ENCODE measurements at regions not wholly inside any gene's neighbourhood (a gene's known extent, or its start where the extent isn't known, plus 50 kb on each side); places are given as distances from the start of the nearest gene placed in this dataset.
"Not testable (repeated sequence)": the region's sequence is repeated elsewhere in the genome, so short reads cannot be mapped to it uniquely, and the experiment has no call there.

DNA sequence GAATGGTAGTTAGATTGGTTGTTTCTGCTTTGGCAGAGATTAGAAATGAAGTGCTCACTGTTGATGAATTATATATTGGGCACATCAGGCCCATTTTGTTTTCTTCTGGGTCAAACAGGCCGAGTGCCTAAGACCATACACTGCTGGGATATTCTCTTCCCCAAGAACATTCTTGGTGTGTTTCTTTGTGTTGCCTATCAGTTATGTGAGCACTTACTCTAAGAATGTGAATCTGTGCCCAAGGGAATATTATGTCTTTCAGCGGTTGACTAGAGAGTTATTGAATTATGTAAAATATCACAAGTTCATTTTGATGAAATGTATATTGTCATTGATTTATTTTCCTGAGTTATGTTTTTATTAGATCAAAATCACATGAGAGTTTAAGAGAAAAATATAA, 255.5 kb upstream of the SMIM30 start:
- DNase-seq, result no peak

DNA sequence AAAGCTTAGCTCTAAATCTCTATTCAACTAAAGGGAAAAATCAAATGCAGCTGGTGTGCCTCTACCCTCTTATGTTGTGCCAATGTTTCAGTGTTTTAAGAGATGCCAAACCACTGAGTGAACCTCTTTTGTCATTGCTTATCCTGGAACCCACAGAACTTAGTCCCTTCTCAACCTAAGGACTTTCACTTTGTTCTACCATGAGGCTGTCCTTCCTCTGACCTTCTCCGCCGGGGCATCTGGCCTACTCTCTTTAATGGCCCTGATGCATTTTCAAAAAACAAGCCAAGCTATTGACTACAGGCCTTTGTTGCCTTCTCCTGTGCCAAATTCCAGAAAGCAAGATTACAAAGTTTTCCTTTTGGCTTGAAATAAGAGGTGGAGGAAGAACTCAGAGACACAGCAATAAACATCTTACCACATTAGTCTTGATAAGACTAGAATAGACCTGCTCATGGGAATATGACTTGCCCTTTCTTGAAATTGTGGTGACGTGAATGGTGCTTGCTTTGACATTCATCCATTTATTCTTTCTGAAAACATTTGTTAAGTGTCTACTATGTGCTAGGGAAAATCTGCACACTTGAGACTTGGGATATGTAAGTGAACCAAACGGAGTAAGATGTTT, 253.2 kb upstream of the SMIM30 start:
- no peak for DNase-seq

DNA sequence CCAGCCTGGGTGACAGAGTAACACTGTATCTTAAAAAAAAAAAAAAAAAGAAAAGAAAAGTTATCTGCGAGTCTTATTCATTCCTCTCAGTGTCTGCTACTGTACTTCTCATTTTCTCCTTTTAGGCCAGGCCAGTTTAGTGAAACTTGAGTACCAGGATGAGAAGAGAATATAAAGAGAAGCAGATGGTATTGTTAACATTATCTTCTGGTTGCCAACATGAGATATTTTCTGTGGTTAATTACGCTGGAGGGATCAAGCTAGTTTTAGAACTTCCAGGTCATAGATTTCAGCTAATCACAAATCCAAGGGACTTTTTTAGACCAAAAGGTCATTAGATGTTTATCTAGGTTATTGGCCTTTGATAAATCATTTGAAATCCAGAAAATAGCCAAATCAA, 252.6 kb upstream of the SMIM30 start:
- DNase-seq, result no peak

DNA sequence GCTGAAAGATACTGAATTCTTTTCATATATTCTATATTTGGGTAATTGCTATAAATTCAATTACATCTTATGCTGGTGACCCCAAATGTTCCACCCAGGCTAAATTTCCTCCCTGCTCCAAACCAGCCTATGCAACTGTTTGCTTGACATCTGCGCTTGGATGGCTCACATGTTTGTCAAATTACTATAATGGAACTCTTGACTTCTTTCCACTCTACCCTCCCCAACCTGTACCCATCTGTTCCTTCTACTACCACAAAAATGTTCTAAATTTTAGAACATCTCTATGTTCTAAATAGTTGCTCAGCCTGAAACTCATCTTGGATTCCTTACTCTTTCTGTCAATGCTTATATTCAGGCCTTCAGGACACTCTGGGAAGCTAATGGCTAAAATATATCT, 249.9 kb upstream of the SMIM30 start:
- DNase-seq, result no peak

DNA sequence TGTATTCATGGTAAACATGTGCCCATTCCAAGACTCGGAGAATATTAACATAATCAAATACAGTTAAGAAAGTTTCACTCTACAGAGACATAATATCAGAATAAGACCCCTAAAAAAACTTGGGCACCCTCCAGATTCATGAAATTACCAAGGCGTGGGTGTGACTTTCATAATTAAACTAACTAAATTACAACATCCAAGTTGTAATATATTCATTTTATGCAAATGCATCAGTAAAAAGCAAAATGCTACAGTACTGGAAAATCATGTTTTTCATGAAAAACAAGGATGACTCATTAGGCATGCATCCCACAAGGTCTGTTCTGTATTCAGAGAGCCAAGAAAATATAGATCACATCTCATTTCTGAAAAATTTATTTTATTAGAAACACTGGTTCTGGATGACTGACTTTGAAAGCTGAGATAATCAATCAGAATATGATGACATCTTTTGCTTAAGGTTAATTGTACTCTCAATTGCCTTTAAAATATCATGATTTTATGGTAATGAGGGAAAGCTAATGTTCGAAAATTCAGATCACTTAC, 248.8 kb upstream of the SMIM30 start:
- no peak for DNase-seq

DNA sequence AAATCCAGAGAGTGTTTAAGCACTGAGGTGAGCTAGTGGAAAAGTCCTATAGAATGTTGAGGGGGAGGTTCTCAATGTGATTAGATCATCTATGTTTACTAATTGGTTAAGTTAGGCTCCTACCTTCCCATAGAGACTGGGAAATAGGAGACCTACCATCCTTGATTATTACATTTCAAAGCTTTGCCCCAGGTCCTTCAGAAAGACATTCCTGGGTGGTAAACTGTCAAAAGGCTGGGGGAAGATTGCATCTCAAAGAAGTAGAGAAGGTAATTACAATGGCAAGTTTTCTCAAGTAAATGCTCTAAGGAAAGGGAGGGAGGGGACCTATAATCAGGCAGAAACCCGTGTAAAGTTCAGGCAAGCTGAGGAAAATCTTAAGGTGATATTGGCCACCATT, 247.8 kb upstream of the SMIM30 start:
- no peak for DNase-seq

DNA sequence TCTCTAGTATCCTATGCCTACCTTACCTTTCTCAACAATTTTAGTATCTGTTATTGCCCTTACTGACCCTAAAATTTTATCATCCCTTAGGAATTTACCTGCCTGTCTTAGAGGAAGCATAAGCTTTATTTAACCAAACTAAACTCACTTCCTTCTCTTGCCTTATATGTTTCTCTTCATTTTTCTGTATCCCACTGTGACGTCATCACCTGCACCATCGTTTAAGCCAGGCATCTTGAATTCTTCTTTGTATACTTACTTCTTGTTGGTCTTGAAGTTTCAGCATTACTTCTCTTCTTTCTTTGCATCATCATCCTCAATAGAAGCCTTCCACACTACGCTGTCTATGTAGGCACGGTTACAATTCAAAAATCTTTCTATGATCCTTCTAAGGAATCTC, 231.0 kb upstream of the SMIM30 start:
- no peak for DNase-seq

DNA sequence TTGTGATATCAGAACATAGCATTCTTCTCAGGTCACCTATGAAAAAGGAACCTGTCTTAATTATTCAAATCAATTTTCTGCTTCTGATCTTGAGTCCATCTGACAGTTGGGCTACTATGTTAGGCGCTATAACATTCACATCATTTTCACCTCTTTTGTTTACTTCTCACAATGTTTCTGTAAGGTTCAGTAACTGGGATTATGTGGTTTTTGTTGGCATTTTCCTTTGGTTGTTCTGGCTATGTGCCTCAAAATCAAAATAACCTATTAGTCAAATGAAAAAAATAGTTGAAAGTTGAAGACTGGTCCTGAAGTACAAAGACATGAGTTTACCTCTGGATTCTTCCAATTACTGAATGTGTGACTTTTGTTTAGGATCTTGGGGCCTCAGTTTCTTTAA, 221.3 kb upstream of the SMIM30 start:
- no peak for DNase-seq

DNA sequence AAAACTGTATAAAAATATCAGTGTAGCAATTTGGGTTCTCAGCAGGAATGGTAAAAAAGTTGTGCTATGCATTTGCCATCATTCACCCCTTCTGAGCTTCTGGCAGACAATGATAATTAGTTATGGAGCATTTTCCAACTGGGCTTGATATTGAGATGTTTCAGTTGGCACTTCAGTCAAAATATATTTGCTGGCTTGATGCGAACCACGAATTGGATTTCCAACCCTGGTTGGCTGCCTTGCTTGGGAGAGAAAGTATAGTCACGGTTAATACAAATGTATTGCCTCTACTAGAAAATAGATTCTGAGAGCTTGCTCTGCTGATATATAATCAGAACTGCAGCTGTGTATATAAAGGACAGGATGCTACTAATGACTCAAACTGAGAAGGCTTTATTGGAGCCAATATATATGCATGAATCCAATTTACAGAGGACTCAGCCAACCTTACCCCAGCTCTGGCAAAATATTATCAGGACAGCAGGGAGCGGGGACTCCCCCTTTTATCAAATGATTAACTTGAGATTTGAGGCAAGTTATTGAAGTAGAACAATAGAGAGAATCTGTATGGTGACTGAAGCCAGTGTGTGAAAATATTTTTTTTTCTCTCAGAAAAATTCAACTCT, 219.8 kb upstream of the SMIM30 start:
- no peak for DNase-seq

DNA sequence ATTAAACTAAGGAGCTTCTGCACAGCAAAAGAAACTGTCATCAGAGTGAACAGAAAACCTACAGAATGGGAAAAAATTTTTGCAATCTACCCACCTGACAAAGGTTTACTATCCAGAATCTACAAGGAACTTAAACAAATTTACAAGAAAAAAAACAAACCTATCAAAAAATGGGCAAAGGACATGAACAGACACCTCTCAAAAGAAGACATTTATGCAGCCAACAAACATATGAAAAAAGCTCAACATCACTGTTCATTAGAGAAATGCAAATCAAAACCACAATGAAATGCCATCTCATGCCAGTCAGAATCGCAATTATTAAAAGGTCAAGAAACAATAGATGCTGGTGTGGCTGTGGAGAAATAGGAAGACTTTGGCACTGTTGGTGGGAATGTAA, 218.5 kb upstream of the SMIM30 start:
- not testable (repeated sequence) for DNase-seq

DNA sequence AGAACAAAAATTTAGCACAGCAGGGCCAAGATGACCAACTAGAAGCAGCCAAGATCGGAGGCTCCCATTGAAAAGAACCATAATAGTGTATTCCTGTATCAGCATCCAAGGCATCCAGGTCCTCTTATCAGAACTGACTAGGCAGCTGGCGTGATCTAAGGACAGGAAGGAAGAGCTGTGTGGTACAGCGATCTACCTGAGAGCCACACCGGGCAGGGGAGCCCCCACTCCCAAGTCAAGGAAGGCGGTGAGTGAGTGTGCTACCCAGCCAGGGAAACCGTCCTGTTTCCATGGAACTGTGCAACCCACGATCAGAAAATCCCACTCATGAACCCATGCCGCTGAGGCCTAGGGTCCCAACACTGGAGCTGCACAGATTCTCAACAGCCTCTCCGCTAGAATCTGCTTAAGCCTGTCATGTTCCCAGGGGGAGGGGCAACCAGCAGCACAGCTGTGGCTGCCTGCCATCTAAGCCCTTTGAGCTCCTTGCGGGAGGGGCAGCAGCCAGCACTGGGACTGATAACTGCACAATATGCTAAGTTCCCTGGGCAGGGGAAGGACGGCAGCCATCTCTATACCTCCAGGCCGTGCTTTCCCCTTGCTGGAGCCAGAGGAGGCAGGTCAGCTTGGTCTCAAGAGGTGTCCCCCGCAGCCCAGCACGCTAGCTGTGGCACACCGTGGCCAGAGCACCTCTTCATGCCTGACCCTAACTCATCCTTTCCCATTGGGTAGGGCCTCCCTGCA, 213.0 kb upstream of the SMIM30 start:
- no peak for DNase-seq

DNA sequence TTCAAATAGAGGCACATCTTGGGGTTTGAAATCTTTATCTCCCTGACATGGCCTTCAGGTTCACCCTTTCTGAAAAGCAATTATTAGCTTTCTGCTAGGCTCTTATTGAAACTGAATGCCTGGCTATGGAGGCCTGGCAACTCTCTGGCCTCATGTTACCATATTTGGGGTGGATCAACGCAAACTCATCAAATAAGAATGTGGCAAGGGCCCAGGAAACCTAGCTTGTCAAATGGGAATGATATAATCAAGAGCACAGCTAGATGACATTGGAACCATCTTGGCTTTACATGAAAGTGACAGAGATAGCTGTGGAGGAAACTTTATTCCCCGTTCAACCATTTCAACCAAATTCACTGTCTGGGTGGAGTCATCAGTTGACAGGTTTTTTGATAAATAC, 202.8 kb upstream of the SMIM30 start:
- no peak for DNase-seq

DNA sequence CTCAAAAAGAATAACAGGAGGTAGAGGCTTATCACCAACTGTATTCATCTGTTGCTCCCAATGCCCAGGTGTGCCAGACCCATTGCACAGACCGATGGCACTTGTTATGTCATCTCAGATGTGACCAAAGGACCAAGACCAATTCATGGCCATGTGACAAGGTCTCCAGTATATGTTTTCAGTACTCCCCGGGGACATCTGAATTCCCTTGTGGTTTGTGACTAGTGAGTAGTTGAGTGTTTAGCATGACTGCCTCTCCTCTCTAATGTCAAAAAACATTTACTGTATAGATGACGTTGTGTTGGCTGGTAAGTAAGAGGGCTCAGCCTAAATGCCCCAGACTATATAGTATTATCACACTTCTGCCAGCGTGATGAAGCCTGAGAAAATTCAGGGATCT, 202.1 kb upstream of the SMIM30 start:
- DNase-seq, result no peak

DNA sequence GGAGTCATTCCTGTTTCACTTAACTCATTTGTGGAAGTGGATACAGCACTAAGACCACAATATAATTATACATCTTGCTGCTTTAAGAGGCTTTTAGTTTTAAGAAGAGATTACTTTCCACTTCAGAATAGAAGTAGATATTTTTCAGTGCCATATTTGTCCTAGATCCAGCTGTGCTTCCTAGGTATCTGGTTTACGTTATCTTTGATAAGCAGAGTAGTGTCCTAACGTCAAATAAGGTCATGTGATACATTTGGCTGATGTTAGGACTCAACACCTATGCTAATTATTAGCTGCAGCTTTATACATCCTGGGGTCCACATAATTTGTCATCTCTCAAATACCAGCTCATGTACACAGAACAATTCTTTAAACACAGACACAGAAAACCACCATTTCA, 196.2 kb upstream of the SMIM30 start:
- DNase-seq, result no peak

DNA sequence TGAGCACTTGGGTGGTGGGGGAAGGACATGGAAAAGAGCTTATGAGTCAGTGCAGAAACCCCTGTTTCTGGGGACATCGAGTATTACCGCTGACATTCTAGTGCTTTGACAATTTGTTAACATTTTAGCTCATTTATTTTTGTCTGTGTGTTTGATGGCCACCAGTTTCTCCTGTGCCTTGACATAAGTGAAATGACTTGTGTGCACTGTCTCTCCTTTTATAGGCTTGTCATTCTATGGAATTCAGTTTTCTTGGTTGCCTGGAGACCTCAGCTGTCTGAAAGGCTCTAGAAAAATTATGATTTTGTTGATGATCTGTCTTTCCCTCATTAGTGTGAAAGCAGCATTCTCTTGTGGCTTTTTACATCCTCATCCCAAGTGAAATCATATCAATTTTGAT, 190.0 kb upstream of the SMIM30 start:
- DNase-seq, result no peak

DNA sequence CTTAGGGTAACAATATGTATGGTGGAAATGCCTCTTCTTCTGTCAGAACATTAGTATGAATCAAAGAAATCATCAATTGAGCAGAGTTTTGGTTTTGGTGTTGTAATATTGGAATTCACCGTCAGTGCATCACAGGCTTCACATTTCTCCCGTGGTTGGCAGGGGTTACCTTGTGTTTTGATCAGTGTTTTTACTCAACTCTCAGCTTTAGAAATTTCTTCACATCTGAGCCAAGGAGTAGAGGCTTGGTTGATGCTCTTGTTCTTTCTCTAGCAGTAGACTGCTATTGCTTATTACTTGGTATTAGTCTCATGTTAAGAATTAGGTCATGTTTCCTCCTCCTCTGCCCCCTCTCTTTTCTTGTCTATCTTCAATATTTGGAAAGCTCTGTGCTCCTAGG, 188.8 kb upstream of the SMIM30 start:
- DNase-seq, result no peak

DNA sequence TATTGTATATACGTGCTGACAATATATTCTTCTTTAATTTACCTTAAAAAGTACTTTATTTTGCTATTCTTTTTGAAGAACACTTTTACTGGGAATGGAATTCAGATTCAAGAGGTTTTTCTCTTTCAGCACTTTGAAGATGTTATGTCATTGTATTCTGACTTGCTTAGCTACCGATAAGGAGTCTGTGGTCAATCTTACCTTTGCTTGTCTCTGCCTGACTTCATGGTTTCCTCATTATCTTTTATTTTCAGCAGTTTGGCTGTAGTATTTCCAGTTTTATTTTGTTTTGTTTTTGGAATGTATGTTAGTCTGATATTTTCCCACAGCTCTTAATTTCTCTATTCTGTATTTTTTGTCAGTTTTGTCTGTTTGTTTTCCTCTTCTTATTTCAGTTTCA, 187.9 kb upstream of the SMIM30 start:
- DNase-seq, result no peak

DNA sequence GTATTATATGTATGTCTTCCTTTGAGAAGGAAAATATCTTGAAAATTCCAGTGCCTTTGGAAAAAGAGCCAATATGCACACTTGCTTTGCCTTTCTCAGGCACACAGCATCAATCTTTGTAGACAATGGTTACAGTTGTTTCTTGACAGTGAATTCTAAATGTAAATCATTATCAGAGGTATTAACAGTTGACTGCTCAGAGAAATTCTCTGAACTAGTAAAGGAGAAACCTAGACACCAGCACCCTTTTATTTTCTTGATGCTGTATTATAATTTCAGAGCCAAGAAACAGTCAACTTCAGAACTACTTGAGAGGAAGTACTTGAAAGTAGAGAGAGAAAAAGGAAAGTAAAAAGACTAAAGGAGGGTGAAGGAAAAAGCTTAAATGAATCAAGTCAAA, 185.8 kb upstream of the SMIM30 start:
- DNase-seq, result no peak

DNA sequence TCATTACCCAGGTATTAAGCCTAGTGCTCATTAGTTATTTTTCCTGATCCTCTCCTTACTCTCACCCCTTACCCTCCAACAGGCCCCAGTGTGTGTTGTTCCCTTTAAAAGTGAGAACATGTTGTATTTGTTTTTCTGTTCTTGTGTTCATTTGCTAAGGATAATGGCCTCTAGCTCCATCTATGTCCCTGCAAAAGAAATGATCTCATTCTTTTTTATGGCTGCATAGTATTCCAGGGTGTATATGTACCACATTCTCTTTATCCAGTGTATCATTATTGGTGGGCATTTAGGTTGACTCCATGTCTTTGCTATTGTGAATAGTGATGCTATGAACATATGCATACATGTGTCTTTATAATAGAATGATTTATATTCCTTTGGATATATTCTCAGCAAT, 185.0 kb upstream of the SMIM30 start:
- DNase-seq, result not testable (repeated sequence)

DNA sequence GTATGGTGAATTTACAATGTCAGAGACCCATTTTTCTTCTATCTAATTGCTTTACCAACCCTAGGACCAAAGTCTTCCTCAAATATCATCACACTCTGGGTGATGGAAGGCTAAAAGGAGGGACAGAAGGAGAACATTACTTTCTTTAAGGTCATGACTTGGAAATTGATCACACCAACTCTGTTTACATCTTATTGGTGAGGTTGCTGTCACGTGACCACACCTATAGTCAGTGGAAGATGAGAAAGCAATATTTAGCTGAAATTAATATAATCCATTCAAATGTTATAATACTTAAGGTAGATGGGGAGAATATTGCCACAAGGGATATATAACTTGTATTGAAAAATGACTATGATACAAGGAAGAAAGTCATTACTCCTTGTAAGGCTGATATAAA, 183.6 kb upstream of the SMIM30 start:
- DNase-seq, result no peak

DNA sequence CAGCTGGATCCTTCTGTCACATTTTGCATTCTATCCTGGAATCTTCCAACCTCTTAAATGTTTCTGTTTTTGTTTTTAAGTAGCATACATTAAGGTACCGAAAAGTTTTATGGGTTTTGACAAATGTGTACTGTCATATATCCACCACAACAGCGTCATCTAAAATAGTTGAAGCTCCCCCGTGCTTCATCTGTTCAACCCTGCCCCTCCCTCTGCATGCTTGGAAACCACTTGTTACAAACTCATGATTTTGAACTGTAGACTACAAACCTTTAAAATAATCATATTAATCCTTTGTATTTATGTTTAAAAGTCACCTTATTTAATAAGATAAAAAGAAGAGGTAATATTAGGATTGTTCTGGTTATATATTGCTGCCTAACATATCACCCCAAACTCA, 182.8 kb upstream of the SMIM30 start:
- no peak for DNase-seq

DNA sequence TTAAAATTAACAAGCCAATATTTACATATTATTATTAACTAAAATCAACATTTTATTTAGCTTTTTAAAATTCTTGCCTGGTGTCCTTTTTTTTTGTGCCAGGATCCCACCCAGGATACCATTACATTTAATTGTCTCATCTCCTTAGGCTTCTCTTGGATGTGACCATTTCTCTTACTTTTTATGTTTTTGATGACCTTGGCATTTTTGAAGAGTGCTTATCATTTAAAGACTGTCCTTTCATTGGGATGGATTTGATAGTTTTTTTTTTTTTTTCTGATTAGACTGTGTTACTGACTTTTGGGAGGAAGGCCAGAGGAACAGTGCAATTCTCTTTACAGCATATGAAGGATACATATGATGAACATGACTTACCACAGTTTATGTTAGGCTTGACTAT, 181.4 kb upstream of the SMIM30 start:
- no peak for DNase-seq

DNA sequence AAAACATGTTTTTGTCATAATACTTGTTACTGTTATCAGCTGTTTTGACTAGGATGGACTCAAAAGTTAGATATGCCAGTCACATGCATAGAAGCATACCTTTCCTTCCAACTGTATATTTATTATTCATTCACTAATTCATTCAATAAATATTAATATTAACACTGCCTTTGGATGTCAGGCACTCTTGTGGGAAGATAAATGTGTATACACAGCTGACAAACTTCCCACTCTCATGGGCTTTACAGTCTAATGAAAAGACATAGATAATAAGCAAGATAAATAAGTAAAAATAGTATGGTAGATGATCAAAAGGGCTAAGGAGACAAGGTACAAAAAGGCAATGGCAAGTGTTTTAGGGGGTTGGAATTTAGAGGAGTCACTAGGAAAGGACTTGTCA, 180.1 kb upstream of the SMIM30 start:
- DNase-seq, result no peak

DNA sequence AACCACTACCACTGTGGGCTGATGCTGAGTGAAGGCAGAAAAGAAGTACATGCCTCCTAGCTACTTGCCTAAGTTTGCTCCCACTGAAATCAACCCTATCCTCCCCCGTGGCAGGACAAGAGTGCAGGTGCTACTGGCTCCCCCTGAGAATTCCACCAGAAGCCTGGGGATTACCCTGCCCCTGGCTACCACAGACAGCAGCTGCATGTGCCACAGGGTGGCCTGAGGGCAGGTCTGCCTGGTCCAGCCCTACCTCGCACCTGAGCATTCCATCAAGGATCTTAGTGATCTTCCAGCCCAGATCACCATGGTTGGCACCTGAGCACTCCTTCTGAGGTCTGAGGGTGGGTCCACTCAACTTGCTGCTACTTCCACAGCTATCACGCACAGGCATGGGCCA, 176.4 kb upstream of the SMIM30 start:
- DNase-seq, result no peak

Data from activated CD4-positive, alpha-beta T cell treated with anti-CD3 and anti-CD28 coated beads for 1 hour (primary cell).